ENCODE measurements at regions not wholly inside any gene's neighbourhood (a gene's known extent, or its start where the extent isn't known, plus 50 kb on each side); places are given as distances from the start of the nearest gene placed in this dataset.

- H3K4me3 ChIP-seq (ENCODE audit: low read depth, low read length): no peak overlapping the region
- no peak for TF ChIP-seq CTCF (IDR thresholded peaks at IDR 0.05; ENCODE audit: low read depth, low read length)
- DNase-seq (ENCODE audit: low read depth, low spot score): no peak
- in situ Hi-C loops (cut with HindIII; ENCODE audit: low sequenced_read_pairs): no loop called here
Measured at GRCh38 chr20:60808003-60808672, 443.9 kb upstream of the CDH4 start.

- in situ Hi-C loops (cut with HindIII; ENCODE audit: low sequenced_read_pairs): no loop called here
- TF ChIP-seq CTCF (IDR thresholded peaks at IDR 0.05; ENCODE audit: low read depth, low read length): no peak
- DNase-seq (ENCODE audit: low read depth, low spot score): no peak
- no peak overlapping the region for H3K4me3 ChIP-seq (ENCODE audit: low read depth, low read length)
Measured at GRCh38 chr20:60808701-60809100, 443.4 kb upstream of the CDH4 start.

GRCh38 chr20:60810561-60810960, 441.5 kb upstream of the CDH4 start:
- DNase-seq (ENCODE audit: low read depth, low spot score): no peak
- in situ Hi-C loops (cut with HindIII; ENCODE audit: low sequenced_read_pairs): no loop called here
- H3K4me3 ChIP-seq (ENCODE audit: low read depth, low read length): no peak overlapping the region
- TF ChIP-seq CTCF (IDR thresholded peaks at IDR 0.05; ENCODE audit: low read depth, low read length): no peak

GRCh38 chr20:60812561-60812960, 439.5 kb upstream of the CDH4 start:
- in situ Hi-C loops (cut with HindIII; ENCODE audit: low sequenced_read_pairs): no loop called here
- no peak overlapping the region for H3K4me3 ChIP-seq (ENCODE audit: low read depth, low read length)
- no peak for TF ChIP-seq CTCF (IDR thresholded peaks at IDR 0.05; ENCODE audit: low read depth, low read length)
- no peak for DNase-seq (ENCODE audit: low read depth, low spot score)

- in situ Hi-C loops (cut with HindIII; ENCODE audit: low sequenced_read_pairs): no loop called here
Measured at GRCh38 chr20:60813066-60813465, 439.0 kb upstream of the CDH4 start.

GRCh38 chr20:60815656-60816055, 436.4 kb upstream of the CDH4 start:
- H3K4me3 ChIP-seq (ENCODE audit: low read depth, low read length): no peak overlapping the region
- no peak for DNase-seq (ENCODE audit: low read depth, low spot score)
- no peak for TF ChIP-seq CTCF (IDR thresholded peaks at IDR 0.05; ENCODE audit: low read depth, low read length)
- in situ Hi-C loops (cut with HindIII; ENCODE audit: low sequenced_read_pairs): no loop called here

More at GRCh38 chr20:60813066-60813465, 439.0 kb upstream of the CDH4 start:
- H3K4me3 ChIP-seq (ENCODE audit: low read depth, low read length): no peak overlapping the region
- DNase-seq (ENCODE audit: low read depth, low spot score): no peak
- no peak for TF ChIP-seq CTCF (IDR thresholded peaks at IDR 0.05; ENCODE audit: low read depth, low read length)
